MM.1S (cell line): ENCODE measurements at regions not wholly inside any gene's neighbourhood (a gene's known extent, or its start where the extent isn't known, plus 50 kb on each side); places are given as distances from the start of the nearest gene placed in this dataset.

Experiments
- EZH2 ChIP-seq: fragments of 300-600 bp; sonication (generic); optimal IDR thresholded peaks from 2 replicates; pipeline ENCODE3; 2017; ENCODE audit warnings: low read depth, mild to moderate bottlenecking, antibody characterized with exemption, low read length, mixed read lengths
- EZH2phosphoT487 ChIP-seq: fragments of 300-600 bp; sonication (generic); IDR thresholded peaks from 2 replicates; pipeline ENCODE4 v1.6.1; 2018; ENCODE audit warnings: antibody characterized with exemption, low read length
- TF ChIP-seq, protein P1 (sequence below): fragments of 300-600 bp; sonication (generic); IDR thresholded peaks from 2 replicates; pipeline ENCODE4 v1.5.1; 2016; ENCODE audit warnings: antibody characterized with exemption, low read length, mixed read lengths

DNA sequence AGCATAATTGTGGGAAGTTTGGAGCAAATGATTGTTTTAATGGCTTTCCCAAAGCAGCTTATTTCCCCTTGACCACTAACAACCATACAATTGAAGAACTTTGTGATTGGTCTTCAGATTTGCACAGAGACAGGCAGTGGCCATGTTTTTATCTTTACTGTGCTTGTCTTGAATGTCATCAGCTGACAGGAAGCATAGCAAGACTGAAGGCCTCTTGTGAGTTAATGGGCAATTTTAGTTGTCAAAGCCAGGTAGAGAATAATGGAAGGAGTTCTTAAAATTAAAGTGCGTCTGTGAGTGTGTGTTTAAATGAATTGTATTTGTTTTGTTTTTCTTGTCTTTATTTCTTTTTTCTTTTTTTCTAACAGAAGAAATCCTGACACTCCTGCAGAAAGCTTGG, 809.9 kb downstream of the TSN start:
- no peak for TF ChIP-seq EZH2
- TF ChIP-seq, protein P1, sequence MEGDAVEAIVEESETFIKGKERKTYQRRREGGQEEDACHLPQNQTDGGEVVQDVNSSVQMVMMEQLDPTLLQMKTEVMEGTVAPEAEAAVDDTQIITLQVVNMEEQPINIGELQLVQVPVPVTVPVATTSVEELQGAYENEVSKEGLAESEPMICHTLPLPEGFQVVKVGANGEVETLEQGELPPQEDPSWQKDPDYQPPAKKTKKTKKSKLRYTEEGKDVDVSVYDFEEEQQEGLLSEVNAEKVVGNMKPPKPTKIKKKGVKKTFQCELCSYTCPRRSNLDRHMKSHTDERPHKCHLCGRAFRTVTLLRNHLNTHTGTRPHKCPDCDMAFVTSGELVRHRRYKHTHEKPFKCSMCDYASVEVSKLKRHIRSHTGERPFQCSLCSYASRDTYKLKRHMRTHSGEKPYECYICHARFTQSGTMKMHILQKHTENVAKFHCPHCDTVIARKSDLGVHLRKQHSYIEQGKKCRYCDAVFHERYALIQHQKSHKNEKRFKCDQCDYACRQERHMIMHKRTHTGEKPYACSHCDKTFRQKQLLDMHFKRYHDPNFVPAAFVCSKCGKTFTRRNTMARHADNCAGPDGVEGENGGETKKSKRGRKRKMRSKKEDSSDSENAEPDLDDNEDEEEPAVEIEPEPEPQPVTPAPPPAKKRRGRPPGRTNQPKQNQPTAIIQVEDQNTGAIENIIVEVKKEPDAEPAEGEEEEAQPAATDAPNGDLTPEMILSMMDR: no peak
- TF ChIP-seq EZH2phosphoT487: no peak
